ENCODE measurements at regions not wholly inside any gene's neighbourhood (a gene's known extent, or its start where the extent isn't known, plus 50 kb on each side); places are given as distances from the start of the nearest gene placed in this dataset.

- DNase-seq = no peak
Measured at GRCh38 chr10:121041499-121041898, 190.3 kb downstream of the WDR11 start.

GRCh38 chr10:121041906-121042305 is 190.7 kb downstream of the WDR11 start:
- DNase-seq = no peak

DNA sequence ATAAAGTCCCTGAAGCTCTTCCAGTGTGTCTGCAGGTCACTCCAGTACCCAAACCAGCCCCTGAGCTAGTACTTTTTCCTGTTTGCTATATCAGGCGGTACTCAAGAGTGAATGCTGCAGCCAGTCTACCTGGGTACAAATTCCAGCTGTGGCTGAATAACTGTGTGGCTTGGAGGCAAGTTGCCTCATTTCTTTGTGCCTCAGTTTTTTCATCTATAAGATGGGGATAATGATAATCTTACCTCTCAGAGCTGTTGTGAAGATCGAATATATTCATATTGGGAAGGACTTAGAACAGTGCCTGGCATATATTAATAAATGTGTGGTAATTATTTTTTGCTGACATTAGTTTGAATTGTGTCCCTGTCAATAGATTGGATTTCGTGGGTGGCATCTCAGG is 191.2 kb downstream of the WDR11 start:
- DNase-seq = no peak

DNA sequence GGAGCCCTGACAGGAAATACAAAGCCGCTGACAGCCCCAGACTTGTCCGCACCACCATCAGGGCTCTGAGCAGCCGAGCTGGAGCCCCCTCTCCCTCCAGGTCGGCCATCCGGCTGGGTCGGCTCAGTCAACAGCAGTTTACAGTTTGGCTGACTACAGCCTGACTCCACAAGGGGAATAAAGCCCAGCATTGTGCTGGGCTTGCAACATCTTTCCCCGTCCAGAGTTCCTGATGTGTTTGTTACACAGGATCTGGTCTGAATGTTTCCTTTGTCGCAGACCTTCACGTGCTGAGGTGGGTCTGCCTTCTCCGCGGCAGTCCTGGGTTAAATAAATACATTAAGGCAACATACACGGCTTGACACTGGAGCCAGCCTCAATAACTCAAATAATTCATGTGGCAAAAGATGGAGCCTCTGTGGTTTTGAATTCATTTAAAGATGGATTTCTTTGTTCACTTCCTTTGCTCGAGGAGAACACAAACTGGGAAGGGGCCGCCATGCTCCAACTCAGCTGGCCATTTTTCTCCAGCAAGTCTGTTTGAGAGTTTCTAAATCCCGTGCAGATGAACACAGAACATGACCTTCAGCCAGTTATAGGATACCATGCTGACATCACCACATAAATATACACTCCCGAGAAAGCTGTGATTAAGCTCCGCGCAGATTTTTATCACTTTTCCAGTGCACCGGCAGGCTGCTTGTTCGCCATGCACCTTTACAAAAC is 192.1 kb downstream of the WDR11 start:
- no peak for DNase-seq

DNA sequence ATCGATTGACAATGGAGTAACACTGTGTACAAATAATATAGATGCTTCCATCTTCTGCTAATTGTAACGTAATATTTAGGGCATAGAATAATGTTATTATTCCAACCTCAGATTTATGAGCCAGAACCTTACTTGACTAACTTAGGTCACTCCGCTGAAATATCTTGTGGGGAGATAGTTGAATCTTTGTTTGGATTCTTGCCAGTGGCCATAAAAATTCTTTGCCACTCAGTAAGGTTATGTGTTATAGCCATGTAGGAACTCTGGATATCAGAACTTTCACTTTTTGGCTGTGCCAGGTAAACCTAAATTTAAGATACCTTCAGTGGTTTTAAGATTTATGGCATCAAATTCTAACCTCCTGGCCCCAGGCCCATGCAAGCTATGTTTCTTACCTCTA is 197.6 kb downstream of the WDR11 start:
- no peak for DNase-seq

DNA sequence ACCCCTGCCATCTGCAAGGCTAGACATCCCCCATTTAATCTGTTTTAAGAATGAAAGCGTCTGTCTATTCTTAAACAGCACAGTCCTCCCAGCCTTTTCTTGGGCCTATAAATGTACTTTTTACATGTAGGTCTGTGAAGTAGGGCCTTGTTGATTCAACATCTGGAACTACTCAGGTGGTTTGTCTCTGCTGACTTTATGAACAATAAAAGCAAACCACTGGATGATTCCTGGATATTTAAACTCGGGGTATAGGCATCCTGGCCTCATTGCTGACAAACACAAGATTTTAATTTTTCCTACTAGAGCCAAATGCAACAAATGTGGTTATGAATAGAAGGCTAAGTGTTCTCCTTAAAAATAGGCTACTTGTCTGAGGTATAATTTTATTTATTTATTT is 198.3 kb downstream of the WDR11 start:
- DNase-seq = no peak

- DNase-seq = no peak
Measured at GRCh38 chr10:121049923-121050322, 198.8 kb downstream of the WDR11 start.

GRCh38 chr10:121051171-121051570 is 200.0 kb downstream of the WDR11 start:
- no peak for DNase-seq

- no peak for DNase-seq
Measured at GRCh38 chr10:121051696-121052279, 200.6 kb downstream of the WDR11 start.

DNA sequence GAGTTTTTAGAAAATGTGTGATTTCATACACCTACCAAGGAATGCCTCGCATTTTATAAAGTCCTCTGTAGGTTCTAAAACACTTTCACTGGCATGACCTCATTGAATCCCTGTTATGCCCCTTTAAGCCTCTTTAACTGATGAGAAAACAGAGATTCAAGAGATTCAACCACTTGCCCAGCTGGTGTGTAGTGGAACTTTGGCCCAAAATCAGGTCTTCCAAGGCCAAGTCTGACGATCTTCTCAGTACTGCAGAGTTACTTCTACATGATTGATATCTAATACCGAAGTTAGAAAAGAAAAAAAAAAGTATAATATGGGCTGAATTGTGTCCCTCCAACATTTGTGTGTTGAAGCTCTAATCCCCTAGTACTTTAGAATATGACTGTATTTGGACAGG is 202.0 kb downstream of the WDR11 start:
- DNase-seq = no peak

- no peak for DNase-seq
Measured at GRCh38 chr10:121054874-121055273, 203.7 kb downstream of the WDR11 start.

DNA sequence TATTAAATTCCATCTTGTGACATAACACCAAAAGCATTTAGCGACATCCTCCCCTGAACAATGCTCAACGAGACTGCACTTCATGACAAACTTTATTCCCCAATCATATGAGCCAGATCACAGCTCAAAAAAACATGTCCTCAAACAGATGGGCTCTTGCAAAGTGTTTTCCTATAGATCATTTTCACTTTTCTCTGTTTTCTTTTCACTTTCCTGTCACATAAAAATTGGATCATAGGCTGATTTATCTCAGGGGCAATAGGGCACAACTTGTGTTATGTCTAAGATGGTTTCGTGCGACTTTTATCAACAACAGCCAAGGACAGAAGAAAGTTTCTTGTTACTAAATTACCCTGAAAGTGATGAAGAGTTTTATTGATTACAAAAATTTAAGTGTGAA is 206.1 kb downstream of the WDR11 start:
- no peak for DNase-seq

- no peak for DNase-seq
Measured at GRCh38 chr10:121058082-121058481, 206.9 kb downstream of the WDR11 start.

GRCh38 chr10:121059351-121059750 is 208.2 kb downstream of the WDR11 start:
- no peak for DNase-seq

DNA sequence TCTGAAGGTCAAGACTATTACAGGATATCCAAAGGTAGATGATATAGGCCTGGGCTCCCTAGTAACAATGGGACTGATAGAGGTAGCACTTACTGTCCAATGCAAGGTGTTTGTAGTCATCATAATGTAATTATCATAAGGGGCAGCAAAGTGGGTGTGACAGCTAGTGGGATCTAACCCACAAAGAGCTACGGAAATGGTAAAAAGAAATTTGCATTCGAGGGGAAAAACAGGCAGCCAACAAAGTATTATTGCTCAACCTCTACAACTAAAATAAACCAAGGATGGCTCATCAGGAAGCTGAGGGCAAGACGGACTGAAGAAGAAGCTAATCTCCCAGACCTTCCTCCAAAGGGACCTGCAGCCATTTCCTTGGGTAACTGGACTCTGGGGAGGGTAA is 211.0 kb downstream of the WDR11 start:
- no peak for DNase-seq

- no peak for DNase-seq
Measured at GRCh38 chr10:121063744-121064143, 212.6 kb downstream of the WDR11 start.

- no peak for DNase-seq
Measured at GRCh38 chr10:121064491-121064890, 213.3 kb downstream of the WDR11 start.

GRCh38 chr10:121065330-121065729 is 214.2 kb downstream of the WDR11 start:
- DNase-seq = no peak

- no peak for DNase-seq
Measured at GRCh38 chr10:121069061-121069850, 218.1 kb downstream of the WDR11 start.

DNA sequence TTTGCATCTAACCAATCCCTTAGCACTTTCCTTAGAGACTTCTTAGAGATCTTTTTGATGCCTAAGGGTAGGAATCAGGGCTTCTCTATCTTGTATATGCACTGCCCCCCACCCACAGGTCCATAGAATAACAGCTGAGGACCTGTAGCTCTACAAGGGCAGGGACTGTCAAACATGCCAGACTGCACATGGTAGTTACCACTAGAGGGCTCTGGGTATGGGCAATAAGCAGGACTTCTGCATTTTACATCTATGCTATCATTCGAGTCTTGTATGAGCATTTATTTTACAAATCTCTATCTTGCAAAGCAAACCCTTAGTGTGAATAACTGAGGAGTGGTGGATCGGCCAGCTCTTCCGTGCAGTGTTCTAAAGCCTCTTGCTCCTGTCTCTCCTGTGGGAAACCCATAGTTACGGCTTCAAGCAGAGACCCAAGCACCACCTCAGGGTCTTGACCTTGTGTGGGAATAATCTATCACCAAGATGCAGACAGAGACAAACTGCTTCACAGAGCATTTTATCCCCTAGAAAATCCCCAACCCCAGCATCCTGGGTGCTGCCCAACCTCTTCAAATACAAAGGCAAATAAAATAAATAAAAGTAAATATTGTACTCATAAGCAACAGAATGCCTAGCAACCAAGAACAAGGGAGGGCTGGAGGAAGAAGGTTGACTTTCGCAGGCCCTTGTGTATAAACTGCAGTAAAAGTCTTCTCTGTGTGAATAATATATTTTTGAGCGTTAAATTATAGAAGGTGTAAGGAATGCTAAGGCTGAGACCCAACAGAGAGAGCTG is 219.3 kb downstream of the WDR11 start:
- DNase-seq = no peak

DNA sequence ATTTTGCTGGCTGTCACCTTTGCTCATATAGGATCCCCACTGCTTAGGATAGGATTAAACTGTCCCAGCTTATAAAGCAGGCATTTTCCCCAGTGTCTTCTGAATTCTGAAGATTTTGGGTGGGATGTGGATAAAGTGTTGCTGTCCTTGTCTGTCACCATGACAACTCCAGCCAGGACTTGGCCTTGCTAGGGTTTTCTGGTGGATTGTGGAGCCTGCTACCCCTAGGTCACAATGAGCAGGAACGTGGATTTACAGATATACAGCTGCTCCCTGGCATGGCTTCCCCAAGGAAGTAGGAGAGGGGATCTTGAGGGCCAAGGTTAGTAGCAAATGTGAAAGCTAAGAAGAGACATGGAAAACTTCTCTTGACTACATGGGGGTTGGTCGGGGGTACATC is 220.7 kb downstream of the WDR11 start:
- no peak for DNase-seq

- DNase-seq = no peak
Measured at GRCh38 chr10:121073728-121074127, 222.6 kb downstream of the WDR11 start.

Measured in NCI-H1105 (cell line).